H9 (cell line): ENCODE measurements at regions not wholly inside any gene's neighbourhood (a gene's known extent, or its start where the extent isn't known, plus 50 kb on each side); places are given as distances from the start of the nearest gene placed in this dataset.

ENCODE experiments used
- DNase-seq: peaks from one replicate; pipeline ENCODE4 v3.0.0-alpha.2; 2017
- H2AFZ ChIP-seq: one replicate; pipeline ENCODE4 v1.6.1; 2013; ENCODE audit warnings: mild to moderate bottlenecking, low read length, control low read depth, moderate library complexity
- H2AK5ac ChIP-seq: 2 replicates; pipeline ENCODE4 v1.6.1; 2013; ENCODE audit warnings: low read length, control low read depth, mixed read lengths; ENCODE audit not compliant: insufficient read length
- H2BK120ac ChIP-seq: one replicate; pipeline ENCODE4 v1.6.1; 2013; ENCODE audit warnings: low read depth, mild to moderate bottlenecking, low read length, control low read depth, inconsistent platforms; ENCODE audit not compliant: poor library complexity, severe bottlenecking
- H2BK12ac ChIP-seq: 2 replicates; pipeline ENCODE4 v1.6.1; 2013; ENCODE audit warnings: low read length, control low read depth, mixed read lengths, low read depth; ENCODE audit not compliant: insufficient read length
- H2BK15ac ChIP-seq: 2 replicates; pipeline ENCODE4 v1.6.1; 2013; ENCODE audit warnings: low read depth, low read length, control low read depth
- H2BK20ac ChIP-seq: one replicate; pipeline ENCODE4 v1.6.1; 2013; ENCODE audit warnings: low read depth, mild to moderate bottlenecking, low read length, control low read depth, inconsistent platforms; ENCODE audit not compliant: poor library complexity, severe bottlenecking
- H2BK5ac ChIP-seq: 2 replicates; pipeline ENCODE4 v1.6.1; 2013; ENCODE audit warnings: low read length, control low read depth, mixed read lengths; ENCODE audit not compliant: insufficient read length
- H3K14ac ChIP-seq: 2 replicates; pipeline ENCODE4 v1.6.1; 2013; ENCODE audit warnings: low read length, control low read depth; ENCODE audit not compliant: insufficient read depth
- H3K18ac ChIP-seq: 2 replicates; pipeline ENCODE4 v1.6.1; 2013; ENCODE audit warnings: low read depth, mild to moderate bottlenecking, mixed read lengths, low read length, control low read depth; ENCODE audit not compliant: insufficient read length
- H3K23ac ChIP-seq: 2 replicates; pipeline ENCODE4 v1.6.1; 2013; ENCODE audit warnings: low read length, control low read depth, mixed read lengths, low read depth; ENCODE audit not compliant: insufficient read length
- H3K23me2 ChIP-seq: 2 replicates; pipeline ENCODE4 v1.6.1; 2013; ENCODE audit warnings: low read depth, mild to moderate bottlenecking, mixed read lengths, low read length, control low read depth; ENCODE audit not compliant: insufficient read length, poor library complexity, severe bottlenecking
- H3K27ac ChIP-seq: 2 replicates; pipeline ENCODE4 v1.5.1; 2013; ENCODE audit warnings: low read length, control low read depth, mixed read lengths, low read depth; ENCODE audit not compliant: insufficient read length
- H3K27me3 ChIP-seq: 2 replicates; pipeline ENCODE4 v1.6.1; 2013; ENCODE audit warnings: low read length, control low read depth, inconsistent platforms; ENCODE audit not compliant: insufficient read depth
- H3K4ac ChIP-seq: 2 replicates; pipeline ENCODE4 v1.6.1; 2013; ENCODE audit warnings: low read depth, mild to moderate bottlenecking, control low read depth, inconsistent platforms, low read length, moderate library complexity
- H3K4me1 ChIP-seq: 2 replicates; pipeline ENCODE4 v1.6.1; 2013; ENCODE audit warnings: low read length, control low read depth, inconsistent platforms; ENCODE audit not compliant: insufficient read depth
- H3K4me2 ChIP-seq: 2 replicates; pipeline ENCODE4 v1.6.1; 2013; ENCODE audit warnings: low read length, control low read depth, mixed read lengths; ENCODE audit not compliant: insufficient read length, insufficient read depth
- H3K56ac ChIP-seq: 2 replicates; pipeline ENCODE4 v1.6.1; 2013; ENCODE audit warnings: low read depth, mild to moderate bottlenecking, mixed read lengths, low read length, control low read depth; ENCODE audit not compliant: insufficient read length
- H3K79me1 ChIP-seq: 2 replicates; pipeline ENCODE4 v1.6.1; 2013; ENCODE audit warnings: low read depth, mild to moderate bottlenecking, moderate library complexity, low read length, control low read depth, inconsistent platforms; ENCODE audit not compliant: insufficient read depth, poor library complexity, severe bottlenecking
- H3K79me2 ChIP-seq: 2 replicates; pipeline ENCODE4 v1.6.1; 2013; ENCODE audit warnings: low read length, control low read depth, inconsistent platforms; ENCODE audit not compliant: insufficient read depth
- H3K9ac ChIP-seq: 2 replicates; pipeline ENCODE4 v1.6.1; 2013; ENCODE audit warnings: low read length, control low read depth, mixed read lengths; ENCODE audit not compliant: insufficient read length; ENCODE audit errors: extremely low read depth
- H3K9me3 ChIP-seq: one replicate; pipeline ENCODE4 v1.6.1; 2013; ENCODE audit warnings: low read depth, low read length, inconsistent platforms; ENCODE audit not compliant: control insufficient read depth
- H3T11ph ChIP-seq: one replicate; pipeline ENCODE4 v1.6.1; 2013; ENCODE audit warnings: mild to moderate bottlenecking, low read length, control low read depth, inconsistent platforms
- H4K20me1 ChIP-seq: one replicate; pipeline ENCODE4 v1.6.1; 2013; ENCODE audit not compliant: control insufficient read depth, insufficient read length, insufficient read depth
- H4K5ac ChIP-seq: 2 replicates; pipeline ENCODE4 v1.6.1; 2013; ENCODE audit warnings: low read depth, mild to moderate bottlenecking, mixed read lengths, low read length, control low read depth; ENCODE audit not compliant: insufficient read length
- H4K8ac ChIP-seq: replicated peaks from 2 replicates; pipeline ENCODE4 v1.6.1; 2013; ENCODE audit warnings: low read length, control low read depth, mixed read lengths, low read depth; ENCODE audit not compliant: insufficient read length
- H4K91ac ChIP-seq: 2 replicates; pipeline ENCODE4 v1.6.1; 2013; ENCODE audit warnings: low read depth, mild to moderate bottlenecking, moderate library complexity, mixed read lengths, low read length, control low read depth; ENCODE audit not compliant: insufficient read length
- H3K27ac Mint-ChIP-seq, 3 experiments: 2 replicates in 2 of 3; 3 replicates in 1 of 3; pipeline ENCODE4 v1.8.0; 2020 to 2021; ENCODE audit warnings: mixed read lengths in 3 of 3, mild to moderate bottlenecking in 1 of 3, moderate library complexity in 1 of 3
- H3K27me3 Mint-ChIP-seq: 2 replicates; pipeline ENCODE4 v1.8.0; 2021; ENCODE audit warnings: low read depth, mild to moderate bottlenecking, moderate library complexity, mixed read lengths
- H3K36me3 Mint-ChIP-seq, 3 experiments: 2 replicates in 2 of 3; 3 replicates in 1 of 3; pipeline ENCODE4 v1.8.0; 2020 to 2021; ENCODE audit warnings: low read depth in 3 of 3, mixed read lengths in 3 of 3; ENCODE audit not compliant: insufficient read depth in 1 of 3
- H3K4me1 Mint-ChIP-seq, 2 experiments: 2 replicates each; pipeline ENCODE4 v1.8.0; 2020; ENCODE audit warnings: mixed read lengths in 2 of 2
- H3K4me3 Mint-ChIP-seq, 2 experiments: 2 replicates in 1 of 2; 3 replicates in 1 of 2; pipeline ENCODE4 v1.8.0; 2020 to 2021; ENCODE audit warnings: mild to moderate bottlenecking in 2 of 2, mixed read lengths in 2 of 2, moderate library complexity in 1 of 2
- H3K9me3 Mint-ChIP-seq, 2 experiments: 2 replicates in 1 of 2; 3 replicates in 1 of 2; pipeline ENCODE4 v1.8.0; 2020; ENCODE audit warnings: mild to moderate bottlenecking in 2 of 2, mixed read lengths in 2 of 2, moderate library complexity in 1 of 2
- CTCF ChIP-seq: fragments of 200-600 bp; sonication (generic); conservative IDR thresholded peaks from 3 replicates; pipeline ENCODE4 v1.8.0; 2021; ENCODE audit warnings: antibody characterized with exemption, mild to moderate bottlenecking
- WGBS: extraction: QIAGEN DNeasy Blood & Tissue Kit; methylation state at CpG from one replicate; pipeline ENCODE4 v1.1.7; 2013; ENCODE audit warnings: missing lambda C conversion rate, low lambda C conversion rate, mixed read lengths; ENCODE audit not compliant: insufficient read length; ENCODE audit errors: extremely low coverage; 5-methylcytosine and 5-hydroxymethylcytosine counted together

GRCh38 chr2:239459606-239460005 lies 58.8 kb upstream of the HDAC4 start:
- Histone ChIP-seq H4K20me1 (no peaks in the 10 kb centered on the region), H2BK15ac (no peak overlapping the region), H3K14ac (no peak overlapping the region; the same call in 1 of the 2 replicates), H2AK5ac (no peak overlapping the region), H2AFZ (no peak overlapping the region), H3K79me2 (no peaks in the 10 kb centered on the region), H3K4me2 (no peak overlapping the region), H2BK5ac (no peak overlapping the region), H3K4ac (no peak overlapping the region), H3K9ac (no peak overlapping the region), H4K5ac (no peak overlapping the region), H3K79me1 (no peaks in the 10 kb centered on the region), H2BK20ac (no peak overlapping the region), H3K23ac (no peak overlapping the region), H2BK12ac (no peak overlapping the region), H3K9me3 (no peaks in the 10 kb centered on the region), H3K18ac (no peak overlapping the region), H4K91ac (no peak overlapping the region), H2BK120ac (no peak overlapping the region), H3T11ph (no peak overlapping the region), H3K56ac (no peak overlapping the region), H3K27ac (no peak overlapping the region), H3K23me2 (no peaks in the 10 kb centered on the region), H3K4me1 (no peaks in the 10 kb centered on the region), H3K27me3 (no peaks in the 10 kb centered on the region), H4K8ac (no peak overlapping the region)
- TF ChIP-seq CTCF = no peak
- peaks cover 9% of the 10 kb centered on the region for H3K27me3 Mint-ChIP-seq
- H3K27ac Mint-ChIP-seq = no peak overlapping the region
- peak; percentile 16 for DNase-seq
- H3K36me3 Mint-ChIP-seq = no peaks in the 10 kb centered on the region; a peak in 1 of 7 replicates
- no peak overlapping the region; a peak in 1 of 5 replicates for H3K4me3 Mint-ChIP-seq
- peaks cover 11 to 18% of the 10 kb centered on the region in 2 experiments; a peak in 3 of 5 replicates for H3K9me3 Mint-ChIP-seq
- WGBS = no CpG with 5 or more reads among the region's 10 CpGs
- H3K4me1 Mint-ChIP-seq = no peaks in the 10 kb centered on the region
